Upper lobe of left lung (tissue), 6 donors: ENCODE measurements at regions not wholly inside any gene's neighbourhood (a gene's known extent, or its start where the extent isn't known, plus 50 kb on each side); places are given as distances from the start of the nearest gene placed in this dataset.

Experiments
- ATAC-seq, 2 donors: fragments of 200-7000 bp; cut with Tn5 transposase; one replicate each; pipeline ENCODE4 v1.9.1; 2022; ENCODE audit warnings: mild to moderate bottlenecking in 2 of 2, moderate library complexity in 2 of 2; ENCODE audit not compliant: low FRiP score in 2 of 2
- DNase-seq, 2 donors: peaks; one replicate each; pipeline ENCODE4 v3.0.0-alpha.2; 2019 to 2020
- H3K27ac ChIP-seq, 4 donors: fragments of 200-600 bp; sonication (generic); one replicate each; pipeline ENCODE4 v1.5.1; 2016 to 2019
- H3K27me3 ChIP-seq, 4 donors: fragments of 200-600 bp; sonication (generic); one replicate each; pipeline ENCODE4 v1.5.1; 2017 to 2019
- H3K36me3 ChIP-seq, 4 donors: fragments of 200-600 bp; sonication (generic); one replicate each; pipeline ENCODE4 v1.5.1; 2016 to 2019
- H3K4me1 ChIP-seq, 4 donors: fragments of 200-600 bp; sonication (generic); one replicate each; pipeline ENCODE4 v1.5.1; 2018 to 2019
- H3K4me3 ChIP-seq, 4 donors: fragments of 200-600 bp; sonication (generic); one replicate each; pipeline ENCODE4 v1.5.1; 2017 to 2019; ENCODE audit warnings: mild to moderate bottlenecking in 2 of 4, moderate library complexity in 1 of 4
- H3K9me3 ChIP-seq, 4 donors: fragments of 200-600 bp; sonication (generic); one replicate each; pipeline ENCODE4 v1.5.1; 2018 to 2019
- CTCF ChIP-seq, 6 experiments: fragments of 450-650 bp in 4 of 6; fragments of 200-600 bp in 2 of 6; sonication (generic) in 2 of 6; IDR thresholded peaks; one replicate each; pipeline ENCODE4 v1.5.1; 2016 to 2019; ENCODE audit warnings: antibody characterized with exemption in 6 of 6
- EP300 ChIP-seq, 4 donors: sonication (generic); formaldehyde crosslinking; IDR thresholded peaks; one replicate each; pipeline ENCODE4 v1.5.1; 2017; ENCODE audit warnings: antibody characterized with exemption in 4 of 4, control low read depth in 2 of 4
- POLR2A ChIP-seq, 4 donors: fragments of 450-650 bp; IDR thresholded peaks; one replicate each; pipeline ENCODE4 v1.5.1; 2016 to 2017; ENCODE audit warnings: antibody characterized with exemption in 4 of 4, mild to moderate bottlenecking in 2 of 4
- POLR2AphosphoS5 ChIP-seq, 2 donors: sonication (generic); formaldehyde crosslinking; IDR thresholded peaks; one replicate each; pipeline ENCODE4 v1.5.1; 2017; ENCODE audit warnings: antibody characterized with exemption in 2 of 2
- WGBS, 2 donors: methylation state at CpG; one replicate each; pipeline ENCODE4 v1.1.5; 2017 to 2018; 5-methylcytosine and 5-hydroxymethylcytosine counted together
- donor health status: DM: no; HTN: no; CAD: no; lungs with moderate emphysema.
- donor health status: DM: no; HTN: yes; CAD: no; lungs with severe emphysema.

GRCh38 chr17:33981711-33982601 is 273.1 kb upstream of the CCL2 start:
- H3K27ac ChIP-seq = no peak overlapping the region
- no peak overlapping the region for H3K4me3 ChIP-seq
- TF ChIP-seq CTCF (IDR thresholded peaks at IDR 0.05) (no peak), EP300 (IDR thresholded peaks at IDR 0.05) (no peak), POLR2A (IDR thresholded peaks at IDR 0.05) (no peak), POLR2AphosphoS5 (IDR thresholded peaks at IDR 0.05) (no peak)
- H3K36me3 ChIP-seq = no peaks in the 10 kb centered on the region
- DNase-seq (no peak), ATAC-seq (no peak)
- WGBS, 2 donors = 62 to 67% methylated on average over 6 of the region's 6 CpGs
- no peaks in the 10 kb centered on the region for H3K9me3 ChIP-seq
- no peaks in the 10 kb centered on the region for H3K27me3 ChIP-seq
- H3K4me1 ChIP-seq = no peaks in the 10 kb centered on the region

- no peaks in the 10 kb centered on the region for H3K4me1 ChIP-seq
- no peak overlapping the region for H3K27ac ChIP-seq
- ATAC-seq (no peak), DNase-seq (no peak)
- H3K36me3 ChIP-seq = no peaks in the 10 kb centered on the region
- TF ChIP-seq CTCF (IDR thresholded peaks at IDR 0.05) = no peak
- no peak for TF ChIP-seq POLR2AphosphoS5 (IDR thresholded peaks at IDR 0.05)
- TF ChIP-seq POLR2A (IDR thresholded peaks at IDR 0.05) = no peak
- no peak for TF ChIP-seq EP300 (IDR thresholded peaks at IDR 0.05)
- H3K27me3 ChIP-seq = no peaks in the 10 kb centered on the region
- H3K9me3 ChIP-seq = no peaks in the 10 kb centered on the region
- H3K4me3 ChIP-seq = no peak overlapping the region
These were observed 272.2 kb upstream of the CCL2 start for GRCh38 chr17:33982909-33983308.

GRCh38 chr17:33983824-33984574 is 271.1 kb upstream of the CCL2 start:
- no peaks in the 10 kb centered on the region for H3K4me1 ChIP-seq
- 88 to 91% methylated on average over 6 of the region's 6 CpGs for WGBS, 2 donors
- no peaks in the 10 kb centered on the region for H3K36me3 ChIP-seq
- ATAC-seq = no peak
- no peak overlapping the region for H3K27ac ChIP-seq
- H3K4me3 ChIP-seq = no peak overlapping the region
- no peak for TF ChIP-seq EP300 (IDR thresholded peaks at IDR 0.05)
- TF ChIP-seq POLR2AphosphoS5 (IDR thresholded peaks at IDR 0.05) = no peak
- TF ChIP-seq CTCF (IDR thresholded peaks at IDR 0.05) = no peak
- TF ChIP-seq POLR2A (IDR thresholded peaks at IDR 0.05) = no peak
- DNase-seq = no peak
- no peaks in the 10 kb centered on the region for H3K9me3 ChIP-seq
- no peaks in the 10 kb centered on the region for H3K27me3 ChIP-seq

- H3K27ac ChIP-seq = no peak overlapping the region
- DNase-seq (no peak), ATAC-seq (no peak)
- H3K27me3 ChIP-seq = no peaks in the 10 kb centered on the region
- no peaks in the 10 kb centered on the region for H3K36me3 ChIP-seq
- H3K4me1 ChIP-seq = no peaks in the 10 kb centered on the region
- TF ChIP-seq EP300 (IDR thresholded peaks at IDR 0.05) (no peak), POLR2AphosphoS5 (IDR thresholded peaks at IDR 0.05) (no peak), CTCF (IDR thresholded peaks at IDR 0.05) (no peak), POLR2A (IDR thresholded peaks at IDR 0.05) (no peak)
- WGBS, 2 donors = 0% methylated on average over 1 of the region's 1 CpG
- no peak overlapping the region for H3K4me3 ChIP-seq
- no peaks in the 10 kb centered on the region for H3K9me3 ChIP-seq
These were observed 269.0 kb upstream of the CCL2 start for GRCh38 chr17:33986088-33986487.
